PC-3 (cell line): ENCODE measurements at regions not wholly inside any gene's neighbourhood (a gene's known extent, or its start where the extent isn't known, plus 50 kb on each side); places are given as distances from the start of the nearest gene placed in this dataset.
"Not testable (repeated sequence)": the region's sequence is repeated elsewhere in the genome, so short reads cannot be mapped to it uniquely, and the experiment has no call there.

ENCODE experiments used
- ATAC-seq: fragments of 200-7000 bp; cut with Tn5 transposase; 2 replicates; pipeline ENCODE4 v1.9.1; 2020; ENCODE audit warnings: mild to moderate bottlenecking, moderate library complexity
- BruUV-seq: library from RNA; stranded (reverse); fragments of 400-500 nt; replicated peaks from 2 replicates; lab custom pipeline; 2021; lab: Mats Ljungman, UMichigan
- CTCF ChIA-PET: fragments of 300-600 bp; sonication (Branson Sonifier 250); formaldehyde crosslinking; loops from one replicate; lab custom pipeline; 2022; ENCODE audit warnings: antibody characterized with exemption; lab: Charles Lee
- POLR2A ChIA-PET: fragments of 300-600 bp; sonication (Branson Sonifier 250); formaldehyde crosslinking; loops from one replicate; lab custom pipeline; 2022; ENCODE audit warnings: antibody characterized with exemption; ENCODE audit not compliant: unreplicated experiment; lab: Charles Lee
- DNase-seq: peaks from one replicate; pipeline ENCODE4 v3.0.0-alpha.2; 2015
- H2AFZ ChIP-seq: fragments of 300-600 bp; sonication (generic); 2 replicates; pipeline ENCODE4 v1.6.0; 2016; ENCODE audit warnings: antibody characterized with exemption, low read length
- H3F3A ChIP-seq: fragments of 300-600 bp; sonication (generic); one replicate; pipeline ENCODE4 v1.6.0; 2017; ENCODE audit warnings: antibody characterized with exemption, low read length, control low read depth, mild to moderate bottlenecking; ENCODE audit not compliant: unreplicated experiment
- H3K27ac ChIP-seq: fragments of 300-600 bp; sonication (generic); 2 replicates; pipeline ENCODE4 v1.5.1; 2016; ENCODE audit warnings: mild to moderate bottlenecking, low read length
- H3K27me3 ChIP-seq: fragments of 300-600 bp; sonication (generic); 2 replicates; pipeline ENCODE4 v1.6.1; 2016; ENCODE audit warnings: low read length, mixed read lengths
- H3K36me3 ChIP-seq: fragments of 300-600 bp; sonication (generic); 2 replicates; pipeline ENCODE4 v1.6.1; 2016; ENCODE audit warnings: low read depth, mixed run types, low read length, mixed read lengths
- H3K4me1 ChIP-seq: fragments of 300-600 bp; sonication (generic); 2 replicates; pipeline ENCODE4 v1.5.1; 2016; ENCODE audit warnings: low read length; ENCODE audit not compliant: insufficient read depth
- H3K4me2 ChIP-seq: fragments of 300-600 bp; sonication (generic); 2 replicates; pipeline ENCODE4 v1.6.0; 2016; ENCODE audit warnings: low read length
- H3K4me3 ChIP-seq: fragments of 300-600 bp; sonication (generic); 2 replicates; pipeline ENCODE4 v1.5.1; 2016; ENCODE audit warnings: mild to moderate bottlenecking, low read length, mixed read lengths
- H3K79me2 ChIP-seq: fragments of 300-600 bp; sonication (generic); 2 replicates; pipeline ENCODE4 v1.6.1; 2017; ENCODE audit warnings: low read length, mixed read lengths
- H3K9ac ChIP-seq: fragments of 300-600 bp; sonication (generic); 2 replicates; pipeline ENCODE4 v1.6.0; 2016; ENCODE audit warnings: mild to moderate bottlenecking, low read length
- H3K9me2 ChIP-seq: fragments of 300-600 bp; sonication (generic); replicated peaks from 2 replicates; pipeline ENCODE4 v1.6.1; 2016; ENCODE audit warnings: mixed run types, low read length, mixed read lengths
- H3K9me3 ChIP-seq: fragments of 300-600 bp; sonication (generic); 2 replicates; pipeline ENCODE4 v1.6.1; 2016; ENCODE audit warnings: low read length, mixed read lengths
- H4K20me1 ChIP-seq: fragments of 300-600 bp; sonication (generic); 2 replicates; pipeline ENCODE4 v1.6.1; 2016; ENCODE audit warnings: low read length, mixed read lengths
- CTCF ChIP-seq: fragments of 300-600 bp; sonication (generic); conservative IDR thresholded peaks from 2 replicates; pipeline ENCODE4 v1.5.1; 2017; ENCODE audit warnings: antibody characterized with exemption, low read depth, mild to moderate bottlenecking, low read length
- EZH2 ChIP-seq: fragments of 300-600 bp; sonication (generic); IDR thresholded peaks from one replicate; pipeline ENCODE4 v1.6.1; 2017; ENCODE audit warnings: antibody characterized with exemption, mild to moderate bottlenecking, low read length; ENCODE audit not compliant: unreplicated experiment
- EZH2phosphoT487 ChIP-seq: fragments of 300-600 bp; sonication (generic); IDR thresholded peaks from 2 replicates; pipeline ENCODE4 v1.6.1; 2018; ENCODE audit warnings: mild to moderate bottlenecking, antibody characterized with exemption, low read length, borderline replicate concordance
- intact Hi-C: fragments of 100-400 bp; cut with micrococcal nuclease; formaldehyde crosslinking; loops from 2 replicates; pipeline ENCODE4 v1.9.0; 2023

- intact Hi-C loops: no loop called here
- TF ChIP-seq EZH2: no peak
- TF ChIP-seq EZH2phosphoT487: no peak
- TF ChIP-seq CTCF: no peak
- Histone ChIP-seq H3K79me2 (no peaks in the 10 kb centered on the region), H3K9me3 (no peaks in the 10 kb centered on the region), H3K27ac (no peak overlapping the region), H3F3A (no peaks in the 10 kb centered on the region), H3K4me1 (peaks cover 13% of the 10 kb centered on the region), H2AFZ (no peak overlapping the region), H4K20me1 (no peaks in the 10 kb centered on the region), H3K9ac (no peak overlapping the region), H3K4me3 (no peak overlapping the region), H3K9me2 (no peaks in the 10 kb centered on the region), H3K36me3 (no peaks in the 10 kb centered on the region), H3K27me3 (no peaks in the 10 kb centered on the region), H3K4me2 (peak overlapping the region; percentile 38)
- ChIA-PET CTCF (no interaction called here), POLR2A (no interaction called here)
- ATAC-seq (peak; percentile 96), DNase-seq (peak; percentile 88)
- BruUV-seq: no TSS peak
Observed at GRCh38 chr12:83573671-83574070, 887.0 kb downstream of the TMTC2 start.

- Histone ChIP-seq H2AFZ (no peak overlapping the region), H3K4me1 (no peaks in the 10 kb centered on the region), H3F3A (no peaks in the 10 kb centered on the region), H3K4me2 (no peak overlapping the region), H4K20me1 (no peaks in the 10 kb centered on the region), H3K9me3 (no peaks in the 10 kb centered on the region), H3K9me2 (no peaks in the 10 kb centered on the region), H3K27ac (no peak overlapping the region), H3K36me3 (no peaks in the 10 kb centered on the region), H3K4me3 (no peak overlapping the region), H3K27me3 (no peaks in the 10 kb centered on the region), H3K9ac (no peak overlapping the region), H3K79me2 (no peaks in the 10 kb centered on the region)
- CTCF ChIA-PET: no interaction called here
- intact Hi-C loops: no loop called here
- no TSS peak for BruUV-seq
- TF ChIP-seq EZH2: no peak
- no peak for TF ChIP-seq CTCF
- no peak for TF ChIP-seq EZH2phosphoT487
- ATAC-seq: no peak
- no peak for DNase-seq
- POLR2A ChIA-PET: no interaction called here
Observed at GRCh38 chr12:83559650-83560049, 872.9 kb downstream of the TMTC2 start.

GRCh38 chr12:83556040-83556439 is 869.3 kb downstream of the TMTC2 start:
- H3K36me3 ChIP-seq, H4K20me1 ChIP-seq, H3K27me3 ChIP-seq, H3K9me2 ChIP-seq, H3K4me1 ChIP-seq, H3K9ac ChIP-seq, POLR2A ChIA-PET, H2AFZ ChIP-seq, intact Hi-C loops, H3F3A ChIP-seq, ATAC-seq, BruUV-seq, H3K9me3 ChIP-seq, CTCF ChIA-PET, H3K4me2 ChIP-seq, H3K4me3 ChIP-seq, H3K27ac ChIP-seq, H3K79me2 ChIP-seq, DNase-seq: not testable (repeated sequence)
